ENCODE measurements at regions not wholly inside any gene's neighbourhood (a gene's known extent, or its start where the extent isn't known, plus 50 kb on each side); places are given as distances from the start of the nearest gene placed in this dataset.

GRCh38 chr10:43955002-43955596 lies 306.4 kb upstream of the ZNF32 start:
- no peaks in the 10 kb centered on the region for H3K36me3 Mint-ChIP-seq
- peaks cover 14 to 29% (median 27%) of the 10 kb centered on the region in 3 donors for H3K27me3 Mint-ChIP-seq
- ATAC-seq (ENCODE audit: low read depth in 2 of 2) = no peak
- H3K4me3 Mint-ChIP-seq = no peak overlapping the region
- no peak overlapping the region for H3K27ac Mint-ChIP-seq
- H3K9me3 Mint-ChIP-seq = peaks cover 6 to 17% (median 11%) of the 10 kb centered on the region in 7 donors
- DNase-seq = no peak
- H3K4me1 Mint-ChIP-seq = no peaks in the 10 kb centered on the region

- peaks cover 7 to 19% (median 14%) of the 10 kb centered on the region in 7 donors for H3K9me3 Mint-ChIP-seq
- DNase-seq = no peak
- peaks cover 14 to 29% (median 27%) of the 10 kb centered on the region in 3 donors for H3K27me3 Mint-ChIP-seq
- no peak overlapping the region for H3K27ac Mint-ChIP-seq
- H3K4me3 Mint-ChIP-seq = no peak overlapping the region
- H3K4me1 Mint-ChIP-seq = no peaks in the 10 kb centered on the region
- ATAC-seq (ENCODE audit: low read depth in 2 of 2) = no peak
- no peaks in the 10 kb centered on the region for H3K36me3 Mint-ChIP-seq
Measured at GRCh38 chr10:43953672-43954071, 305.0 kb upstream of the ZNF32 start.

GRCh38 chr10:43952760-43953159 lies 304.1 kb upstream of the ZNF32 start:
- ATAC-seq (ENCODE audit: low read depth in 2 of 2) (no peak), DNase-seq (no peak)
- H3K27me3 Mint-ChIP-seq = peaks cover 14 to 27% (median 24%) of the 10 kb centered on the region in 3 donors
- H3K36me3 Mint-ChIP-seq = no peaks in the 10 kb centered on the region
- H3K4me1 Mint-ChIP-seq = no peaks in the 10 kb centered on the region
- H3K9me3 Mint-ChIP-seq = peaks cover 7 to 22% (median 13%) of the 10 kb centered on the region in 7 donors
- H3K27ac Mint-ChIP-seq = no peak overlapping the region
- H3K4me3 Mint-ChIP-seq = no peak overlapping the region

GRCh38 chr10:43949351-43949750 lies 300.7 kb upstream of the ZNF32 start:
- ATAC-seq (ENCODE audit: low read depth in 2 of 2) = no peak
- H3K36me3 Mint-ChIP-seq = no peaks in the 10 kb centered on the region
- no peak for DNase-seq
- no peaks in the 10 kb centered on the region for H3K4me1 Mint-ChIP-seq
- H3K4me3 Mint-ChIP-seq = no peak overlapping the region
- peaks cover 9 to 37% (median 15%) of the 10 kb centered on the region in 7 donors for H3K9me3 Mint-ChIP-seq
- peaks cover 5 to 20% (median 7%) of the 10 kb centered on the region in 3 donors for H3K27me3 Mint-ChIP-seq
- H3K27ac Mint-ChIP-seq = no peak overlapping the region

GRCh38 chr10:43946445-43946844 lies 297.8 kb upstream of the ZNF32 start:
- peaks cover 5 to 9% (median 8%) of the 10 kb centered on the region in 3 donors for H3K27me3 Mint-ChIP-seq
- no peak overlapping the region for H3K27ac Mint-ChIP-seq
- no peak overlapping the region for H3K4me3 Mint-ChIP-seq
- ATAC-seq (ENCODE audit: low read depth in 2 of 2) = no peak
- DNase-seq = no peak
- H3K36me3 Mint-ChIP-seq = no peaks in the 10 kb centered on the region
- peaks cover 7 to 33% (median 11%) of the 10 kb centered on the region in 7 donors for H3K9me3 Mint-ChIP-seq
- peaks cover 5 to 11% (median 9%) of the 10 kb centered on the region in 3 donors for H3K4me1 Mint-ChIP-seq

- peaks cover 6 to 30% (median 11%) of the 10 kb centered on the region in 7 donors for H3K9me3 Mint-ChIP-seq
- peaks cover 6 to 11% (median 10%) of the 10 kb centered on the region in 3 donors for H3K4me1 Mint-ChIP-seq
- ATAC-seq (ENCODE audit: low read depth in 2 of 2) = no peak
Measured at GRCh38 chr10:43945908-43946307, 297.2 kb upstream of the ZNF32 start.

GRCh38 chr10:43945094-43945730 lies 296.5 kb upstream of the ZNF32 start:
- H3K4me1 Mint-ChIP-seq = peaks cover 6 to 11% (median 10%) of the 10 kb centered on the region in 3 donors
- no peak overlapping the region for H3K4me3 Mint-ChIP-seq
- H3K27me3 Mint-ChIP-seq = peaks cover 6 to 10% (median 8%) of the 10 kb centered on the region in 3 donors
- no peak for ATAC-seq (ENCODE audit: low read depth in 2 of 2)
- DNase-seq = no peak
- H3K27ac Mint-ChIP-seq = no peak overlapping the region
- H3K9me3 Mint-ChIP-seq = peaks cover 4 to 25% (median 8%) of the 10 kb centered on the region in 7 donors
- no peaks in the 10 kb centered on the region for H3K36me3 Mint-ChIP-seq

More at GRCh38 chr10:43945908-43946307, 297.2 kb upstream of the ZNF32 start:
- Mint-ChIP-seq H3K27ac (no peak overlapping the region), H3K36me3 (no peaks in the 10 kb centered on the region), H3K4me3 (no peak overlapping the region), H3K27me3 (peaks cover 6 to 10% (median 8%) of the 10 kb centered on the region in 3 donors)
- DNase-seq = no peak

GRCh38 chr10:43944381-43945093 lies 295.9 kb upstream of the ZNF32 start:
- Mint-ChIP-seq H3K4me1 (peaks cover 6 to 11% (median 10%) of the 10 kb centered on the region in 3 donors), H3K27ac (peak overlapping the region in 1 of 6 donors; percentile 6)

GRCh38 chr10:43943818-43944360 lies 295.2 kb upstream of the ZNF32 start:
- Mint-ChIP-seq H3K36me3 (no peaks in the 10 kb centered on the region), H3K9me3 (peaks cover 3 to 20% (median 6%) of the 10 kb centered on the region in 7 donors), H3K27ac (peak overlapping the region in 1 of 6 donors; percentile 32), H3K27me3 (peaks cover 6 to 10% (median 8%) of the 10 kb centered on the region in 3 donors), H3K4me1 (peaks cover 6 to 11% (median 10%) of the 10 kb centered on the region in 3 donors), H3K4me3 (peak overlapping the region in 3 of 8 donors; percentile 8 to 70 (median 34))
- DNase-seq (no peak), ATAC-seq (ENCODE audit: low read depth in 2 of 2) (no peak)

More at GRCh38 chr10:43944381-43945093, 295.9 kb upstream of the ZNF32 start:
- ATAC-seq (ENCODE audit: low read depth in 2 of 2) (no peak), DNase-seq (no peak)
- peaks cover 4 to 20% (median 7%) of the 10 kb centered on the region in 7 donors for H3K9me3 Mint-ChIP-seq
- H3K27me3 Mint-ChIP-seq = peaks cover 6 to 10% (median 8%) of the 10 kb centered on the region in 3 donors
- no peak overlapping the region for H3K4me3 Mint-ChIP-seq
- H3K36me3 Mint-ChIP-seq = no peaks in the 10 kb centered on the region

GRCh38 chr10:43943119-43943817 lies 294.6 kb upstream of the ZNF32 start:
- ATAC-seq (ENCODE audit: low read depth in 2 of 2) = no peak
- H3K4me3 Mint-ChIP-seq = peak overlapping the region in 5 of 8 donors; percentile 8 to 70 (median 34)
- peak overlapping the region in 2 of 6 donors; percentile 57 to 81 for H3K27ac Mint-ChIP-seq

GRCh38 chr10:43942096-43942850 lies 293.6 kb upstream of the ZNF32 start:
- H3K9me3 Mint-ChIP-seq = peaks cover 2 to 15% (median 6%) of the 10 kb centered on the region in 7 donors
- peaks cover 6 to 11% (median 10%) of the 10 kb centered on the region in 3 donors for H3K4me1 Mint-ChIP-seq
- H3K27me3 Mint-ChIP-seq = peaks cover 6 to 10% (median 8%) of the 10 kb centered on the region in 3 donors
- no peak for ATAC-seq (ENCODE audit: low read depth in 2 of 2)
- peak overlapping the region in 1 of 6 donors; percentile 32 for H3K27ac Mint-ChIP-seq
- H3K36me3 Mint-ChIP-seq = no peaks in the 10 kb centered on the region
- DNase-seq = no peak
- peak overlapping the region in 4 of 8 donors; percentile 6 to 49 (median 38) for H3K4me3 Mint-ChIP-seq

More at GRCh38 chr10:43943119-43943817, 294.6 kb upstream of the ZNF32 start:
- Mint-ChIP-seq H3K27me3 (peaks cover 6 to 10% (median 8%) of the 10 kb centered on the region in 3 donors), H3K4me1 (peaks cover 6 to 11% (median 10%) of the 10 kb centered on the region in 3 donors), H3K36me3 (no peaks in the 10 kb centered on the region), H3K9me3 (peaks cover 2 to 15% (median 6%) of the 10 kb centered on the region in 7 donors)
- no peak for DNase-seq
